Esophagus squamous epithelium (tissue), 5 donors: ENCODE measurements at regions not wholly inside any gene's neighbourhood (a gene's known extent, or its start where the extent isn't known, plus 50 kb on each side); places are given as distances from the start of the nearest gene placed in this dataset.

ENCODE experiments used
- DNase-seq: peaks from one replicate; lab custom pipeline; 2025; lab: John Stamatoyannopoulos, UW
- H3K27ac ChIP-seq, 4 donors: fragments of 200-600 bp; sonication (generic); one replicate each; pipeline ENCODE4 v1.5.1; 2016 to 2019; ENCODE audit warnings: mild to moderate bottlenecking in 1 of 4
- H3K27me3 ChIP-seq, 4 donors: fragments of 200-600 bp; sonication (generic); 1 replicate in 3 of 4; 2 replicates in 1 of 4; pipeline versions ENCODE4 v1.5.1 to v1.6.0; 2017 to 2021; ENCODE audit warnings: antibody characterized with exemption in 1 of 4
- H3K36me3 ChIP-seq, 3 donors: fragments of 200-600 bp; sonication (generic); one replicate each; pipeline ENCODE4 v1.5.1; 2016 to 2019
- H3K4me1 ChIP-seq, 3 donors: fragments of 200-600 bp; sonication (generic); one replicate each; pipeline ENCODE4 v1.5.1; 2017 to 2019
- H3K4me3 ChIP-seq, 4 donors: fragments of 200-600 bp; sonication (generic); 1 replicate in 3 of 4; 2 replicates in 1 of 4; pipeline ENCODE4 v1.5.1; 2016 to 2019; ENCODE audit warnings: mild to moderate bottlenecking in 2 of 4, moderate library complexity in 1 of 4
- H3K9me3 ChIP-seq, 3 donors: fragments of 200-600 bp; sonication (generic); one replicate each; pipeline ENCODE4 v1.5.1; 2016 to 2019
- POLR2A ChIP-seq, 4 donors: fragments of 450-650 bp; IDR thresholded peaks; one replicate each; pipeline ENCODE4 v1.6.1; 2017; ENCODE audit warnings: antibody characterized with exemption in 4 of 4, mild to moderate bottlenecking in 4 of 4, moderate library complexity in 3 of 4
- WGBS, 2 donors: methylation state at CpG; one replicate each; pipeline ENCODE4 v1.1.5; 2018; 5-methylcytosine and 5-hydroxymethylcytosine counted together
- intact Hi-C: fragments of 100-400 bp; cut with DNase I; formaldehyde crosslinking; loops from one replicate; pipeline ENCODE4 v1.15.0; 2022
- TF ChIP-seq, protein P1 (sequence below), 6 experiments: fragments of 450-650 bp in 4 of 6; fragments of 200-600 bp in 2 of 6; sonication (generic) in 2 of 6; IDR thresholded peaks; one replicate each; pipeline ENCODE4 v1.5.1; 2016 to 2019; ENCODE audit warnings: antibody characterized with exemption in 6 of 6, mild to moderate bottlenecking in 4 of 6, moderate library complexity in 4 of 6
- donor health status: DM: yes; HTN: yes; CAD: no.

DNA sequence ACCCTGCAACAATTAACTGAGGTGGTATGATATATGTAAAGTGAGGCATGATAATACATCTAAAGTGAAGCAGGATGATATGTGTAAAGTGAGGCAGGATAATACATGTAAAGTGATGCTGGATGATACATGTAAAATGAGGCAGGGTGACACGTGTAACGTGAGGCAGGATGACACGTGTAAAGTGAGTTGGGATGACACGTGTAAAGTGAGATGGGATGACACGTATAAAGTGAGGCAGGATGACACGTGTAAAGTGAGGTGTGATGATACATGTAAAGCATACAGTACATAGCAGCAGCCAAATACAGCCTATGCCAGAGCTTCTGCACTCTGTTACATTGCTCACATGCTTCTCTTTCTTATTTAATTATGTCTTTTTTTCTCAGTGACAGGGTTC is 184.4 kb upstream of the FOXF1 start:
- no peaks in the 10 kb centered on the region for H3K4me1 ChIP-seq
- intact Hi-C loops: no loop called here
- no peak for DNase-seq

DNA sequence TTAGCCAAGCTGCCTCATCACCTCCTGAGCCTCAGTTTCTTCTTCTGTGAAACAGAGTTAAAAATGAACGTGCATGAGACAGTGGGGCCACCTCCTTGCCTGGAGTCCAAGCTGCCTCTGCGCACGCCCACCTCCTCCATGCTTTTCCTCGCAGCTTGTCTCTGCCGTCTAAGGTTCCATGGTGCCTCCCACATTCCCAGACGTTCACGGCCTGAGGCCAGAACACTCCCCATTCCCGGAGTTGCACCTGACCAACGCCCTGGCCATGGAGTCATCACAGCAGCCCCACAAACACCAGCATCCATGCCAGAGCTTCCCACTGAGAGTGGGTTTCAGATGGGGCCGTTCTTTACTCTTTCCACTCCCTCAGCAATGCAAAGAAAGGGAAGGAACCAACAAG is 183.0 kb upstream of the FOXF1 start:
- no peak overlapping the region for H3K4me3 ChIP-seq
- DNase-seq: no peak
- intact Hi-C loops: no loop called here
- H3K27me3 ChIP-seq: peaks cover 0 to 32% (median 0%) of the 10 kb centered on the region in 4 donors
- 46 to 58% methylated on average over 10 of the region's 10 CpGs for whole genome bisulfite sequencing, 2 donors
- no peaks in the 10 kb centered on the region for H3K36me3 ChIP-seq
- H3K4me1 ChIP-seq: no peaks in the 10 kb centered on the region
- no peak overlapping the region for H3K27ac ChIP-seq
- TF ChIP-seq POLR2A (IDR thresholded peaks at IDR 0.05): no peak
- TF ChIP-seq, protein P1, sequence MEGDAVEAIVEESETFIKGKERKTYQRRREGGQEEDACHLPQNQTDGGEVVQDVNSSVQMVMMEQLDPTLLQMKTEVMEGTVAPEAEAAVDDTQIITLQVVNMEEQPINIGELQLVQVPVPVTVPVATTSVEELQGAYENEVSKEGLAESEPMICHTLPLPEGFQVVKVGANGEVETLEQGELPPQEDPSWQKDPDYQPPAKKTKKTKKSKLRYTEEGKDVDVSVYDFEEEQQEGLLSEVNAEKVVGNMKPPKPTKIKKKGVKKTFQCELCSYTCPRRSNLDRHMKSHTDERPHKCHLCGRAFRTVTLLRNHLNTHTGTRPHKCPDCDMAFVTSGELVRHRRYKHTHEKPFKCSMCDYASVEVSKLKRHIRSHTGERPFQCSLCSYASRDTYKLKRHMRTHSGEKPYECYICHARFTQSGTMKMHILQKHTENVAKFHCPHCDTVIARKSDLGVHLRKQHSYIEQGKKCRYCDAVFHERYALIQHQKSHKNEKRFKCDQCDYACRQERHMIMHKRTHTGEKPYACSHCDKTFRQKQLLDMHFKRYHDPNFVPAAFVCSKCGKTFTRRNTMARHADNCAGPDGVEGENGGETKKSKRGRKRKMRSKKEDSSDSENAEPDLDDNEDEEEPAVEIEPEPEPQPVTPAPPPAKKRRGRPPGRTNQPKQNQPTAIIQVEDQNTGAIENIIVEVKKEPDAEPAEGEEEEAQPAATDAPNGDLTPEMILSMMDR (IDR thresholded peaks at IDR 0.05): no peak
- H3K9me3 ChIP-seq: no peaks in the 10 kb centered on the region

More for the DNA sequence above, 184.4 kb upstream of the FOXF1 start:
- Histone ChIP-seq H3K27me3 (peaks cover 0 to 20% (median 0%) of the 10 kb centered on the region in 4 donors), H3K36me3 (no peaks in the 10 kb centered on the region), H3K9me3 (no peaks in the 10 kb centered on the region), H3K4me3 (no peak overlapping the region), H3K27ac (no peak overlapping the region)
- WGBS, 2 donors: 85 to 88% methylated on average over 6 of the region's 6 CpGs
- TF ChIP-seq, protein P1 (IDR thresholded peaks at IDR 0.05): no peak
- no peak for TF ChIP-seq POLR2A (IDR thresholded peaks at IDR 0.05)

DNA sequence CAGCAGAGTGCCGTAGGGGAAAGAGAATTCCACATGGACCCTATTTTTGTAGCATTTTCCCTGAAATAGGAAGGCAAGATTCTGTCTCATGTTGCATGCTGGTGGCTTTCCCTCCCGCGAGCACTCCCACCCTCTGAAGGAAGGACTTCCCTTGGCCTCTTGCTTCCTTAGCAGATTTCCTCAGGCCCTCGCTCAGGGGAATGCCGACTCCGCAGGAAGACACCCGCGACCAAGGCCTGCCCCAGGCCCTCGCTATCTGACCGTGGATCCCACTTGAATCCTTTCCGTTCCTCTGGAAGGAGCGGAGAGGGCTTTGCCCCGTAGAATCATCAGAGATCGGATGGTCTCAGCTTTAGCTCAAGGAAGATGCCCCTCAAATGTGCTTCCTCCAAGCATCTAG is 179.4 kb upstream of the FOXF1 start:
- 40 to 71% methylated on average over 5 to 9 of the region's 14 CpGs for WGBS, 2 donors
- H3K27me3 ChIP-seq: peaks cover 0 to 55% (median 0%) of the 10 kb centered on the region in 4 donors
- intact Hi-C loops: no loop called here

DNA sequence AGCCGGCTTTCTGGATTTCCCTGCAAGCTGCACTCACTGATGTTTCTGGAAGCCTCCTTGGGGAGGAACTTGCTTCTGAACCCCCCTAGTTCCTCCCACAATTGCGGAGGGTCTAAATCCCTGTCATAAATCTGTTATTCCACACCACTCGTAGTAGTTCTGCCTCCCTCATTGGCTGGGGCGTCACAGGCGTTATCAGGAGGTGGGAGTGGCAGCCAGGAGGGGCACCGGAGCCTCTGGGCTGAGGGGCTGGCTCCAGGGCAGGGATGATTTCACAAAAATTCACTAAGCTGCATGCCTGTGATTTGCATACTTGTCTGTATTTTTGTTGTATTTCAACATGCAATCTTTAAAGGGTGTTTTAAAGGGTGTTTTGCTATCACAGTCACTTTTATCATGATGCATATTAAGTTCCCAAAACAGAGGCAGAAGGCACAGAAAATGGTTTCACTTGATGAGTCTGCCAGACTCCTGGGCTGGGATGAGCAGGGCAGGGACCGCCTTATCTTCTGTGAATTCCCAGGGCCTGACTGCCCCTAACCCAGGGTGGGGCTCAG is 176.2 kb upstream of the FOXF1 start:
- intact Hi-C loops: no loop called here
- no peak for TF ChIP-seq POLR2A (IDR thresholded peaks at IDR 0.05)
- TF ChIP-seq, protein P1 (IDR thresholded peaks at IDR 0.05): no peak
- H3K4me3 ChIP-seq: no peak overlapping the region
- H3K27ac ChIP-seq: no peak overlapping the region
- peaks cover 0 to 43% (median 0%) of the 10 kb centered on the region in 4 donors for H3K27me3 ChIP-seq
- H3K36me3 ChIP-seq: no peaks in the 10 kb centered on the region
- no peaks in the 10 kb centered on the region for H3K4me1 ChIP-seq
- no peak for DNase-seq
- no peaks in the 10 kb centered on the region for H3K9me3 ChIP-seq
- 47 to 48% methylated on average over 4 to 6 of the region's 7 CpGs for WGBS, 2 donors

More for the DNA sequence above, 179.4 kb upstream of the FOXF1 start:
- TF ChIP-seq, protein P1 (IDR thresholded peaks at IDR 0.05): no peak
- TF ChIP-seq POLR2A (IDR thresholded peaks at IDR 0.05): no peak
- H3K9me3 ChIP-seq: no peaks in the 10 kb centered on the region
- DNase-seq: no peak
- H3K27ac ChIP-seq: no peak overlapping the region
- no peaks in the 10 kb centered on the region for H3K4me1 ChIP-seq
- no peak overlapping the region for H3K4me3 ChIP-seq
- H3K36me3 ChIP-seq: no peaks in the 10 kb centered on the region

DNA sequence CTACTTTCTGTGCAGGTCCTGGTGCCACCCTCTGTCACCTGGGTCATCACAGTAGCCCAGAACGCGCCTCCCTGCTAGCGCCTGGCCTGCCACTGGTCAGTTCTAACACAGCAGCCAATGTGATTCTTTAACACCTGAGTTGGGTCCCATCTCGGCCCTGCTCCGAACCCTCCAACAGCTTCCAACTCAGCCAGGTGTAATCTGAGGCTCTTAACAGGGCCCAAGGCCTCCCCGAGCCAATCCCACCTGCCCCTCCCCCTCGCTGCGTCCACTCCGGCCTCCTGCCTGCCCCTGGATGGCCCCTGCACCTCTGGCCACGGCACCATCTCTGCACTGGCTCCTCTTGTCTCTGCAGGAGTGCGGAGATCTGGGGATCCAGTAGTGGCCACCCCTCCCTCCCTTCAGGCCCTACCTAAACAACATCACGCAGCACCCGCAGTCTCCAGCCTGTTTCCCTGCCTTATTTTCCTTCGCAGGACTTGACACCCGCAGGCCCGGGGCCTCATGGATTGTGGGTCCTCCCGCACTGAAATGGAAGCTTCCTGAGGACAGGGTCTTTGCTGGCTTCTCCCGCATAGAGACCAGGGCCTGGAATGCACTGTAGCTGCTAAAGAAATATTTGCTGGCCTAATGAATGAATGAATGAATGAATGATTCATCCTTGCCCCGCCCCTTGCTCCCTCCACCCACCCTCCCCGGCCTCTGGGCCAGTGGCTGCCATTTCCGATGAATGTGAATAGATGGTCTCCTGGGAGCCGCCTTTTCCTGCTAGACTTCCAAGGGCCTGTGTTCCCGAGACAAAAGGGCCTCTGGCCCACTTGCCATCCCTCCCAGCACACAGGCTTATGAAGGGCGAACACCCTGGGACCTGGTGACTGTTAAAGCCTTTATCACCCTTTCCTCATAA is 174.8 kb upstream of the FOXF1 start:
- Histone ChIP-seq H3K27ac (no peak overlapping the region), H3K27me3 (peaks cover 0 to 50% (median 0%) of the 10 kb centered on the region in 4 donors), H3K4me3 (no peak overlapping the region), H3K4me1 (no peaks in the 10 kb centered on the region), H3K9me3 (no peaks in the 10 kb centered on the region), H3K36me3 (no peaks in the 10 kb centered on the region)
- no peak for DNase-seq
- intact Hi-C loops: no loop called here
- 77 to 79% methylated on average over 13 to 20 of the region's 24 CpGs for WGBS, 2 donors
- TF ChIP-seq POLR2A (IDR thresholded peaks at IDR 0.05): no peak
- TF ChIP-seq, protein P1 (IDR thresholded peaks at IDR 0.05): no peak
